CD1c-positive myeloid dendritic cell (primary cell): ENCODE measurements at regions not wholly inside any gene's neighbourhood (a gene's known extent, or its start where the extent isn't known, plus 50 kb on each side); places are given as distances from the start of the nearest gene placed in this dataset.

Experiments used
- DNase-seq: peaks from one replicate; pipeline ENCODE4 v3.0.0-alpha.2; 2016; ENCODE audit errors: extremely low spot score

DNA sequence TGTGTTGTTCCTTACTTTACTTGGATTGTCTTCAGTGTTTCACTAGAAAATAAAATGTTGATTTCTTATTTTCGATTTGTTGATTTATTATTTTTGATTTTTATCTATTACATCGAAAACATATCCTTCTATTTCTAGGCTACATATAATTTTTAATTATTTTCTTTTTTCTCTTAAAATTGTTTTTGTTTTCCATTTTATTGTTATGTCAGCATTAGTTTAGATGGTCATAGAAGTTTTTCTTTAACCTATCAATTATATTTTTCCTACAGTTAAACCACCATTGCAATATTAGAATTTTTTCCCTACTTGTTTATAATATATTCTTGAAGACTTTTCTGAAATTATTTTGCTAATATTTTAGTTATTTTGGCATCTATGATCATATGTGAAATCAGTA is 1685.1 kb downstream of the RPA4 start:
- no peak for DNase-seq

DNA sequence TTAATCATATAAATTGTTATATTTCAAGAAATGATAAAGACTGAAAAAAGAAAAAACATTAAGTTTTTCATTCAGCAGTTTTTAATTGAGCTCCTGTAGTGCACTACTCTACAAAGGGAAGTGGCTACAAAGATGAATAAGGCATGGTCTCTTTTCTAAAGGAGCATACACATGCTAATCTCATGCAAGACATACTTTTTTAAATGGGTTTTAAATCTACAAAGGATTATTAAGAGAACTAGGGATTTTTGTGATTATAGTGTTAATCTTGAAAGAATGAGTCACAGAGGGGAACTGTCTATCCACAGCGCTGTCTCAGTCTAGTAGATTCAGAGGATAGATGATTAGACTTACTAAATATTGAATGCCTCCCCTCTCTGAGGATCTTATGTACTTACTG is 1722.2 kb downstream of the RPA4 start:
- DNase-seq = no peak

- no peak for DNase-seq
Measured at GRCh38 chrX:98607739-98608138, 1724.0 kb downstream of the RPA4 start.

DNA sequence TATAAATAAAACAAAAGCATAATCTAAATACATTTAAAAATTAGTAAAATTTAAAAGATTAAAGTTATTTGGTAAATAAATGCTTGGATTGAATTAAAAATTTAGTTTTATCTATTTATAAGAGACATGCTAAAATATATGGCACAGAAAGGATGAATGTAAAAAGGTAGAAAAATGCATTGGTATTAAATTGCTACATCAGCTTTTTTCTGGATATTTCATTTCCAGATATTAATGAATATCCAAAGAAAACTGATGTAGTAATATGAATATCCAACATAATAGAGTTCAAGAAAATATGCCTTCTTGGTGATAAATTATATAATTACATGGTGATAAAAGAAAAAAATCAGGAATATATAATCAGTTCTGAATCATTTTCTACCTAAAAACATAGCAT is 1743.9 kb downstream of the RPA4 start:
- DNase-seq = no peak

- no peak for DNase-seq
Measured at GRCh38 chrX:98637451-98637850, 1753.7 kb downstream of the RPA4 start.

- DNase-seq = no peak
Measured at GRCh38 chrX:98646351-98646750, 1762.6 kb downstream of the RPA4 start.

DNA sequence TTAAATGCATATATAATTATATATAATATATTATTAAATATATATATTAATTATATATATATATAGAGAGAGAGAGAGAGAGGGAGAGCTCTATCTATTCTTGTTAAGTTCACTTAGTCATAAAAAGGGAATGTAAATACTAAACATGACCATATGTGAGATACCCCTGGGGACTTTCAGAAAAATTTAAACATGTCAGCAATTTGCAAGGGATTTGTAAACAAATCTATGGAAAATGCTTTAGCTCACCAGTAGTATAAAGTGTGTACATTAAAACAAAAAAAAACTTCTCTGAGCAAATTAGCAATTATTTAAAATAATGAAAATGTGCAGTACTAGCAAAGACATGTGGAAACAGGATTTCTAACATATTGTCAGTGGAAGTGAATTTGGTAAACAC is 1755.5 kb downstream of the PCDH19 start:
- no peak for DNase-seq
